ENCODE measurements at regions not wholly inside any gene's neighbourhood (a gene's known extent, or its start where the extent isn't known, plus 50 kb on each side); places are given as distances from the start of the nearest gene placed in this dataset.

GRCh38 chr3:181455276-181455675 lies 256.4 kb upstream of the SOX2 start:
- no peak overlapping the region for H3K4me3 ChIP-seq
- DNase-seq, result no peak
- TF ChIP-seq, protein P1, sequence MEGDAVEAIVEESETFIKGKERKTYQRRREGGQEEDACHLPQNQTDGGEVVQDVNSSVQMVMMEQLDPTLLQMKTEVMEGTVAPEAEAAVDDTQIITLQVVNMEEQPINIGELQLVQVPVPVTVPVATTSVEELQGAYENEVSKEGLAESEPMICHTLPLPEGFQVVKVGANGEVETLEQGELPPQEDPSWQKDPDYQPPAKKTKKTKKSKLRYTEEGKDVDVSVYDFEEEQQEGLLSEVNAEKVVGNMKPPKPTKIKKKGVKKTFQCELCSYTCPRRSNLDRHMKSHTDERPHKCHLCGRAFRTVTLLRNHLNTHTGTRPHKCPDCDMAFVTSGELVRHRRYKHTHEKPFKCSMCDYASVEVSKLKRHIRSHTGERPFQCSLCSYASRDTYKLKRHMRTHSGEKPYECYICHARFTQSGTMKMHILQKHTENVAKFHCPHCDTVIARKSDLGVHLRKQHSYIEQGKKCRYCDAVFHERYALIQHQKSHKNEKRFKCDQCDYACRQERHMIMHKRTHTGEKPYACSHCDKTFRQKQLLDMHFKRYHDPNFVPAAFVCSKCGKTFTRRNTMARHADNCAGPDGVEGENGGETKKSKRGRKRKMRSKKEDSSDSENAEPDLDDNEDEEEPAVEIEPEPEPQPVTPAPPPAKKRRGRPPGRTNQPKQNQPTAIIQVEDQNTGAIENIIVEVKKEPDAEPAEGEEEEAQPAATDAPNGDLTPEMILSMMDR (IDR thresholded peaks at IDR 0.05), result no peak
- H3K36me3 ChIP-seq, result no peaks in the 10 kb centered on the region
- peaks cover 0 to 3% (median 0%) of the 10 kb centered on the region in 4 donors for H3K27me3 ChIP-seq
- 8 to 9% methylated on average over 1 of the region's 1 CpG for WGBS, 2 donors
- H3K27ac ChIP-seq, result no peak overlapping the region
- H3K4me1 ChIP-seq, result no peaks in the 10 kb centered on the region
- FAIRE-seq, result no peak
- no peak for ATAC-seq
- H3K9me3 ChIP-seq, result no peaks in the 10 kb centered on the region
- intact Hi-C loops (cut with DNase I), result no loop called here

GRCh38 chr3:181454451-181455027 lies 257.2 kb upstream of the SOX2 start:
- no peak for FAIRE-seq
- Histone ChIP-seq H3K4me3 (no peak overlapping the region), H3K4me1 (no peaks in the 10 kb centered on the region), H3K27me3 (peaks cover 0 to 3% (median 0%) of the 10 kb centered on the region in 4 donors), H3K9me3 (no peaks in the 10 kb centered on the region), H3K36me3 (no peaks in the 10 kb centered on the region), H3K27ac (no peak overlapping the region)
- intact Hi-C loops (cut with DNase I), result no loop called here
- 55 to 68% methylated on average over 6 of the region's 6 CpGs for WGBS, 2 donors
- no peak for DNase-seq
- no peak for ATAC-seq
- TF ChIP-seq, protein P1 (IDR thresholded peaks at IDR 0.05), result no peak

- 58 to 64% methylated on average over 2 of the region's 2 CpGs for WGBS, 2 donors
- Histone ChIP-seq H3K36me3 (no peaks in the 10 kb centered on the region), H3K27ac (no peak overlapping the region), H3K4me3 (no peak overlapping the region), H3K9me3 (no peaks in the 10 kb centered on the region), H3K4me1 (no peaks in the 10 kb centered on the region), H3K27me3 (no peaks in the 10 kb centered on the region)
- TF ChIP-seq, protein P1 (IDR thresholded peaks at IDR 0.05), result no peak
- no peak for FAIRE-seq
- DNase-seq, result no peak
- intact Hi-C loops (cut with DNase I), result no loop called here
- ATAC-seq, result no peak
Measured at GRCh38 chr3:181446741-181447140, 265.0 kb upstream of the SOX2 start.

DNA sequence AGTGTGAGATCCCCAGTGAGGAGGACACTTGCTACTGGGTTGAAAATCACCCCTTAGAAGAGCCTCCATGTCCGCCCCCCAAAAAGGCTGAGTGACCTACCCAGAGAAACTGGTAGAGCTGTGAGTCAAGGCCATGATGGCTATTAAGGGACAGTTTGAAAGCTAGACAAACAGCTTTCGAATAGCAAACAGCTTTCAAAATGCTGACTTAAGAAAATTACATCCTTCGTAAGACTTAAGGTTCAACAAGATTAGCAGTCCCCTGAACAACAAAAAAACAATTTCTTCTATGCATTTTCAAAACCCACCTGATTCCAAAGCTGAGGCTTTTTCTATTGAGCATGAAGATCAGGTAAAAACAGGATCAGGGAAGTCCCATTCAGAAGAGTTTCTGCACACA lies 269.7 kb upstream of the SOX2 start:
- H3K27ac ChIP-seq, result no peak overlapping the region
- DNase-seq, result no peak
- intact Hi-C loops (cut with DNase I), result no loop called here
- H3K9me3 ChIP-seq, result no peaks in the 10 kb centered on the region
- H3K4me3 ChIP-seq, result no peak overlapping the region
- no peaks in the 10 kb centered on the region for H3K27me3 ChIP-seq
- TF ChIP-seq, protein P1 (IDR thresholded peaks at IDR 0.05), result no peak
- WGBS, 2 donors, result 29 to 47% methylated on average over 3 of the region's 3 CpGs
- no peak for FAIRE-seq
- no peaks in the 10 kb centered on the region for H3K4me1 ChIP-seq
- H3K36me3 ChIP-seq, result no peaks in the 10 kb centered on the region
- ATAC-seq, result no peak

DNA sequence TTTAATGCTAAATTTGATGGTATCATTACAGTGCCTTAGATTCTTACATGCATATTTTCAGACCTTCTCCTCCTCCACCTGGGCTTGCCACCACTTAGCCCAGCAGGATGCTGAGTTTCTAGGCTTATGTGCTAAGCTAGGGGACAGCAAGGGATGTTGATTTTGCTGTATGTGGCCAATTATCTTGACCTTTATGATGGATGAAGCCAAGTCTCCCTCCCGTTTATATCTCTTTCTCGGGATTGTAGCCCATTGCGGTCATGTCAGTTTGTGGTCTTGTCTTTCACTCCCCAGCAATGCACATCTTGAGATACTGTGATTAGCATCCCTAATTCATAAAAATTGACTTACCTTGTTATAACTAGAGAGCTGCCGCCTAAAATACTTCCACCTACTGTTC lies 278.7 kb upstream of the SOX2 start:
- Histone ChIP-seq H3K9me3 (no peaks in the 10 kb centered on the region), H3K36me3 (no peaks in the 10 kb centered on the region), H3K27me3 (no peaks in the 10 kb centered on the region), H3K27ac (no peak overlapping the region), H3K4me3 (no peak overlapping the region), H3K4me1 (no peaks in the 10 kb centered on the region)
- DNase-seq, result no peak
- no peak for ATAC-seq
- TF ChIP-seq, protein P1 (IDR thresholded peaks at IDR 0.05), result no peak
- FAIRE-seq, result no peak
- WGBS, 2 donors, result 59 to 79% methylated on average over 4 of the region's 4 CpGs
- intact Hi-C loops (cut with DNase I), result no loop called here
